Calu3 (cell line): ENCODE measurements at regions not wholly inside any gene's neighbourhood (a gene's known extent, or its start where the extent isn't known, plus 50 kb on each side); places are given as distances from the start of the nearest gene placed in this dataset.
A peak's percentile ranks its signal among the peaks of the same experiment; 100 is the strongest.

Experiments
- BruUV-seq: library from RNA; stranded (reverse); fragments of 400-500 nt; replicated peaks from 2 replicates; lab custom pipeline; 2021; lab: Mats Ljungman, UMichigan
- CTCF ChIA-PET: fragments of 300-600 bp; sonication (Branson Sonifier 250); formaldehyde crosslinking; loops from one replicate; lab custom pipeline; 2022; ENCODE audit warnings: antibody characterized with exemption; lab: Charles Lee
- DNase-seq: peaks from one replicate; pipeline ENCODE4 v3.0.0; 2022
- H3K27ac Mint-ChIP-seq: one replicate; pipeline ENCODE4 v1.8.0; 2022; ENCODE audit warnings: mixed read lengths; ENCODE audit not compliant: unreplicated experiment
- H3K27me3 Mint-ChIP-seq: one replicate; pipeline ENCODE4 v1.8.0; 2022; ENCODE audit warnings: mixed read lengths; ENCODE audit not compliant: unreplicated experiment
- H3K36me3 Mint-ChIP-seq: one replicate; pipeline ENCODE4 v1.8.0; 2022; ENCODE audit warnings: mild to moderate bottlenecking, moderate library complexity, mixed read lengths; ENCODE audit not compliant: insufficient read depth, unreplicated experiment
- H3K4me1 Mint-ChIP-seq: one replicate; pipeline ENCODE4 v1.8.0; 2022; ENCODE audit warnings: mild to moderate bottlenecking, low read depth, mixed read lengths; ENCODE audit not compliant: unreplicated experiment
- H3K4me3 Mint-ChIP-seq: one replicate; pipeline ENCODE4 v1.8.0; 2022; ENCODE audit warnings: mild to moderate bottlenecking, low read depth, moderate library complexity, mixed read lengths; ENCODE audit not compliant: unreplicated experiment
- H3K9me3 Mint-ChIP-seq: one replicate; pipeline ENCODE4 v1.8.0; 2022; ENCODE audit warnings: low read depth, mixed read lengths; ENCODE audit not compliant: unreplicated experiment
- CTCF ChIP-seq: fragments of 200-600 bp; IDR thresholded peaks from one replicate; pipeline ENCODE4 v1.8.0; 2022; ENCODE audit warnings: antibody characterized with exemption; ENCODE audit not compliant: unreplicated experiment
- intact Hi-C: fragments of 100-400 bp; cut with micrococcal nuclease; formaldehyde crosslinking; loops from one replicate; pipeline ENCODE4 v1.10.0; 2022; ENCODE audit not compliant: unreplicated experiment

- H3K36me3 Mint-ChIP-seq: no peaks in the 10 kb centered on the region
- TF ChIP-seq CTCF: no peak
- H3K4me1 Mint-ChIP-seq: peaks cover 9% of the 10 kb centered on the region
- H3K9me3 Mint-ChIP-seq: peaks cover 11% of the 10 kb centered on the region
- no peaks in the 10 kb centered on the region for H3K27me3 Mint-ChIP-seq
- intact Hi-C loops: no loop called here
- H3K4me3 Mint-ChIP-seq: no peak overlapping the region
- no peak for DNase-seq
- BruUV-seq: no TSS peak
- CTCF ChIA-PET: no interaction called here
- H3K27ac Mint-ChIP-seq: no peak overlapping the region
Observed at GRCh38 chr1:199753513-199753912, 274.0 kb upstream of the NR5A2 start.

- no peak overlapping the region for H3K27ac Mint-ChIP-seq
- TF ChIP-seq CTCF: no peak
- CTCF ChIA-PET: no interaction called here
- H3K9me3 Mint-ChIP-seq: peaks cover 11% of the 10 kb centered on the region
- no peak for DNase-seq
- peaks cover 30% of the 10 kb centered on the region for H3K4me1 Mint-ChIP-seq
- no peaks in the 10 kb centered on the region for H3K27me3 Mint-ChIP-seq
- intact Hi-C loops: no loop called here
- no peak overlapping the region for H3K4me3 Mint-ChIP-seq
- H3K36me3 Mint-ChIP-seq: no peaks in the 10 kb centered on the region
- BruUV-seq: no TSS peak
Observed at GRCh38 chr1:199756066-199756465, 271.4 kb upstream of the NR5A2 start.

GRCh38 chr1:199758626-199759255 lies 268.8 kb upstream of the NR5A2 start:
- no peak for DNase-seq
- H3K4me3 Mint-ChIP-seq: peak overlapping the region; percentile 39
- H3K27ac Mint-ChIP-seq: peak overlapping the region; percentile 94
- peaks cover 35% of the 10 kb centered on the region for H3K4me1 Mint-ChIP-seq
- CTCF ChIA-PET: interaction anchor here (0.6 to 0.8 kb wide), 2 partner anchors 17 to 72 kb away, joined by 3 read pairs; no protein-coding TSS in a partner anchor
- TF ChIP-seq CTCF: no peak
- intact Hi-C loops: loop anchor here (1.0 kb wide), 1 partner anchor 200 kb away; no protein-coding TSS in a partner anchor
- BruUV-seq: no TSS peak
- H3K9me3 Mint-ChIP-seq: peaks cover 3% of the 10 kb centered on the region
- H3K36me3 Mint-ChIP-seq: no peaks in the 10 kb centered on the region
- no peaks in the 10 kb centered on the region for H3K27me3 Mint-ChIP-seq

- DNase-seq: peak; percentile 73
- intact Hi-C loops: loop anchor here (1.0 kb wide), 1 partner anchor 199 kb away; no protein-coding TSS in a partner anchor
- H3K27me3 Mint-ChIP-seq: no peaks in the 10 kb centered on the region
- peak overlapping the region; percentile 39 for H3K4me3 Mint-ChIP-seq
- CTCF ChIA-PET: interaction anchor here (0.8 kb wide), 1 partner anchor 72 kb away, joined by 3 read pairs; no protein-coding TSS in a partner anchor
- peaks cover 35% of the 10 kb centered on the region for H3K4me1 Mint-ChIP-seq
- H3K27ac Mint-ChIP-seq: peak overlapping the region; percentile 94
- BruUV-seq: no TSS peak
- H3K9me3 Mint-ChIP-seq: peaks cover 2% of the 10 kb centered on the region
- TF ChIP-seq CTCF: no peak
- H3K36me3 Mint-ChIP-seq: no peaks in the 10 kb centered on the region
Observed at GRCh38 chr1:199759268-199759730, 268.2 kb upstream of the NR5A2 start.
